ENCODE measurements at regions not wholly inside any gene's neighbourhood (a gene's known extent, or its start where the extent isn't known, plus 50 kb on each side); places are given as distances from the start of the nearest gene placed in this dataset.

DNA sequence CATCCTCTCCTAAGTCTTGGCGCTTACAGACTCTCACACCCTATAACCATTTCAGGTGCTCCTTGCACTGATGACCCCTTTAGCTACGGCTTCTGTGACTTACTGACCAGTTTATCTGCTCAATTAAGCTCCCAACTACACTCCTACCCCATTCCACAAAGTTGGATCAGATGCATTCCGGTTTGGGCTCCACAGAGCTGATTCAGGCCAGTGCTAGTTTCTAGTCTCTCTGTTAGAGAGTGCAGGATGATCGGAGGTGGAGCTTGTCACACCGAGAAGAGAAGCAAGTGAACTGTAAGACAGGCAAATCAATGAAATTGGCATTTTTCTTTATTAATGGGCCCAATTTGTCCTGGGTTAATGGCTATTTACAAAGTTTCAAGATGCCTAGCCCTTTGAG is 436.8 kb upstream of the CADM1 start:
- no peak overlapping the region for H3K4me3 ChIP-seq (ENCODE audit: low read depth, low read length)
- TF ChIP-seq, protein P1, sequence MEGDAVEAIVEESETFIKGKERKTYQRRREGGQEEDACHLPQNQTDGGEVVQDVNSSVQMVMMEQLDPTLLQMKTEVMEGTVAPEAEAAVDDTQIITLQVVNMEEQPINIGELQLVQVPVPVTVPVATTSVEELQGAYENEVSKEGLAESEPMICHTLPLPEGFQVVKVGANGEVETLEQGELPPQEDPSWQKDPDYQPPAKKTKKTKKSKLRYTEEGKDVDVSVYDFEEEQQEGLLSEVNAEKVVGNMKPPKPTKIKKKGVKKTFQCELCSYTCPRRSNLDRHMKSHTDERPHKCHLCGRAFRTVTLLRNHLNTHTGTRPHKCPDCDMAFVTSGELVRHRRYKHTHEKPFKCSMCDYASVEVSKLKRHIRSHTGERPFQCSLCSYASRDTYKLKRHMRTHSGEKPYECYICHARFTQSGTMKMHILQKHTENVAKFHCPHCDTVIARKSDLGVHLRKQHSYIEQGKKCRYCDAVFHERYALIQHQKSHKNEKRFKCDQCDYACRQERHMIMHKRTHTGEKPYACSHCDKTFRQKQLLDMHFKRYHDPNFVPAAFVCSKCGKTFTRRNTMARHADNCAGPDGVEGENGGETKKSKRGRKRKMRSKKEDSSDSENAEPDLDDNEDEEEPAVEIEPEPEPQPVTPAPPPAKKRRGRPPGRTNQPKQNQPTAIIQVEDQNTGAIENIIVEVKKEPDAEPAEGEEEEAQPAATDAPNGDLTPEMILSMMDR (IDR thresholded peaks at IDR 0.05; ENCODE audit: borderline replicate concordance, insufficient read depth, low read depth, low read length) = no peak

DNA sequence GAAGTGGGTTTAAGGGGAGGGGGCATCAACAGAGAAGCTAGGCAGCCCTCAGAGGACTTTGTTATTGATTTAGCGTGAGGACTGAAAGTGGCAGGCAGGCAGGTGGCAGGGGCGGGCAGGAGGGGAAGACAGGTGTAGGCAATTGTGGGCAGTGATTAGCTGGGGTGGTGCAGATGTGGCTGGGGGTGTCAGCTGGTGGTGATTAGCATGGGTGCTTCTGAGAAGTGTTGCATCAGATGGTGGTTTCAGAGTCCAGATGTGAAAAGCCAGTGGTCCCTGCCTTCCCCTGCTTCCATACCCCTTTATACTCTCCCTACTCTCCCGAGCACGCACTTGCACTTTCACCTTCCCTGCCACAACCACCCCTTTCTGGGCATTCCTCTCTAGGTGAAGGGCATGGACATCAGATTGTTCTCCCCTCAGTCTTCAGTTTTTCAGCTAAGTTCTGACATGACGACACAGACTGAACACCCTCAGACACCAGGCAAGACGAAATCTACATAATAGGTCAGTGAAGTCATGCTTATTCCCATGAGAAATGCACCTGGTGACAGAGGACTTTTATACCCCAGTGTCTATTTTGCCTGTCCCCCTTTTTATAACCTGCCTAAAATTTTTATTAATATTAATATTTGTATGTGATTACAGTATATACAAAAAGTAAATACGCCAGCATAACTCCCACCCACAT is 435.7 kb upstream of the CADM1 start:
- H3K4me3 ChIP-seq (ENCODE audit: low read depth, low read length) = no peak overlapping the region
- TF ChIP-seq, protein P1 (IDR thresholded peaks at IDR 0.05; ENCODE audit: borderline replicate concordance, insufficient read depth, low read depth, low read length) = no peak

DNA sequence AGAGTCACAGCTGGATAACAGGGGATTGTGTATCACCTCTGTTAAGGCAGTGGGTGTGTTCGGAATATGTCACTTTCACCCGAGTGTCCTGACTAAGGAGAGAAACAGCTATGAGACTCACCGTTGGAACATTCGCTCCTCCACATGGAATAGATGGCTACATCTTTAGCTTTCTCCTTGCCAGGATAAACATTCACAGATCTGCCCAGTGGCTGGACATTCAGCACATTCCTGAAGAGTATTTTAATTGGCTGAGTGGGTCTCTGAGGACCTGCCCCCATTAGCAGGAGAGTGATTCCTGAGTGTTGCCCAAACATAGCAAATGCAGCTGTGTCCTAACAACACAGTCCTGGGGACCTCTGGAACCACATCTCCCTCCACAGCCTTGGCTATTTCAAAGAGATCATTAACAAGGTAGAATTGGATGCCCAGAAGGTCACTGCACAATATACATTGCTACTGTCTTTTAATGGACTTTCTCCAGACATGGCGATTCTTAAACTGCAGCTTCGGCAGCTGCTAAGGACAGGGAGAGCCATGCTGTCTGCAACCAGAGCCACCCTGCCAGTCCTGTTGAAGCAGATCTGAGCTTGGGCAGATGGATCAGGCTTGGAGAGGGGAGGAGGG is 435.0 kb upstream of the CADM1 start:
- H3K4me3 ChIP-seq (ENCODE audit: low read depth, low read length) = no peak overlapping the region
- TF ChIP-seq, protein P1 (IDR thresholded peaks at IDR 0.05; ENCODE audit: borderline replicate concordance, insufficient read depth, low read depth, low read length) = no peak

DNA sequence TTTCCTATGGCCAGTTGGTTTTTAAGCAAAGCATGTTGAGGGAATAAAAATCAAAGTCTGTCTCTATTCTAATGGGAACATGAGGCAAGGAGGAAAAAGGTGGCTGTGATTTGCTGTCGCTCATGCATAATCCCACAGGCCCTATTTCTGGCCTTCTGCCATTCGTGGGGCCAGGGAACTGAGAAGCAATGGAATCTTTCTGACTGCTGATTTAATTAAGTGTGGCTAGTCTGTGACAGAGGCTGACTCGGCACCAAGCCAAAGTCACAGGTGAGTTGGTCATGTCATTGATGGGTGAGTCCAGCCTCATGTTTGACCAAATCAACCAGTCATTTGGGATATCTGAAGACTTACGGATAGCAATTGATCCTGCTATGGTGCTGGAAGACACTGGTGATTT is 429.3 kb upstream of the CADM1 start:
- H3K4me3 ChIP-seq (ENCODE audit: low read depth, low read length) = no peak overlapping the region
- TF ChIP-seq, protein P1 (IDR thresholded peaks at IDR 0.05; ENCODE audit: borderline replicate concordance, insufficient read depth, low read depth, low read length) = no peak

DNA sequence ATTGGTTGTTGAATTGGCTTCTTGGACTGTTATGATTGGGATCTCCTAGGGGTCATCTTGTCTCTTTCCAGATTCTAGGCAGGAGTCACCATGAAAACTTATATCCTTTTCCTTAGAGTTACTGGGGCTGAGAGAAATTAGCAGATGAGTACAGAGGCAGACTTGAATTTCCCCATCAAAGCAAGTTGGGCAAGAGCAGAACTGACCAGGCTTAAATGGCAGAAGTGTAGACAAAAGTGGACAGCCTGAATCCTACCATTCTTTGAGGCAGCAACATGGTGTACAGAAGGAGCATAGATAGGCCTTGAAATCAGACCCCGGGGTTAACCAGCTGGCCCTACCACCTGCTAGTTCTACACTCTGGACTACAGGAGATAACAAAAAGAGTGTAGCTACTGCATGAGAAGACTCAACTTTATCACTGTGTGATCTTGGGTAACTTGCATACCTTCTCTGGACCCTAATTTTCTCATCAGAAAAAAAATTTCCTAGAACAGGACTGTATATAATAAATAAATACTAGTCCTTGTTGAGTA is 427.4 kb upstream of the CADM1 start:
- H3K4me3 ChIP-seq (ENCODE audit: low read depth, low read length) = no peak overlapping the region
- TF ChIP-seq, protein P1 (IDR thresholded peaks at IDR 0.05; ENCODE audit: borderline replicate concordance, insufficient read depth, low read depth, low read length) = no peak

DNA sequence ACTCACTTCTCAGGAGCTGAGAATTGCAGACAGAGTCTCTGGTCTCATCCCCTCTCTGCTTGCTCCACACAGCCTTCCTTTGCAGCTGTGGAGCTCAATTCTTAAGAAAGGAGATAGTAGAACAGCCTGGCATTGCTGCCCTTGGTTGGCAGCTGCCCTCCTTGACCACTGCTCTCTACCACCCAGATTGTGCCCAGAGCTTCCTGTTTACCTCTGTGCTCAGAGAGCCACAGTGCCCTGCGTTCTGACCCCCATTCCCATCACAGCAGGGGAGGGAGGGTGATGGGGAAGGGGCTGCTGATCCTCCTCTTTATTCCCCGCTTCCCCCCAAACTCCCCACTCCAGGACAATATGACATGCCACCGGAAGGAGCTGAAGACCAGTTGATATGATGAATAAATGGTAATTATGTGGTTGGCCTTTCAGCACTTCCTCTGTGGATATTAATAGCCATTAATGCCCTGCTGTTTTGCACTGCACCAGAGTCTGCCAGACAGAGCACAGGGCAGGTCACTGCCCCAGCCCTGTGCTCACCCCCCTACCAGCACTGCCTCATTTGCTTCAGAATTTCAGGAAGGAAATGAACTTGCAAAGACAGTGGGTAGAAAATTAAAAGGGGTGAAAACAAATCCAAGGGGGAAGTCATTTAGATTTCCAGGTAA is 426.8 kb upstream of the CADM1 start:
- no peak overlapping the region for H3K4me3 ChIP-seq (ENCODE audit: low read depth, low read length)
- TF ChIP-seq, protein P1 (IDR thresholded peaks at IDR 0.05; ENCODE audit: borderline replicate concordance, insufficient read depth, low read depth, low read length) = no peak

Data from GM12875 (cell line).